Ishikawa (cell line): ENCODE measurements at regions not wholly inside any gene's neighbourhood (a gene's known extent, or its start where the extent isn't known, plus 50 kb on each side); places are given as distances from the start of the nearest gene placed in this dataset.

Experiments used
- CEBPB ChIP-seq: IDR thresholded peaks from 2 replicates; pipeline ENCODE4 v1.6.1; 2012
- CREB1 ChIP-seq: IDR thresholded peaks from 2 replicates; pipeline ENCODE4 v1.6.1; 2012; ENCODE audit warnings: low read depth
- EGR1 ChIP-seq: IDR thresholded peaks from 2 replicates; pipeline ENCODE4 v1.6.1; 2012
- EP300 ChIP-seq: IDR thresholded peaks from 2 replicates; pipeline ENCODE4 v1.6.1; 2012; ENCODE audit warnings: borderline replicate concordance
- FOXM1 ChIP-seq: IDR thresholded peaks from 2 replicates; pipeline ENCODE4 v1.6.1; 2012; ENCODE audit warnings: low read depth, borderline replicate concordance
- MAX ChIP-seq: IDR thresholded peaks from 2 replicates; pipeline ENCODE4 v1.6.1; 2012
- NFIC ChIP-seq: IDR thresholded peaks from 2 replicates; pipeline ENCODE4 v1.6.1; 2012
- RAD21 ChIP-seq: IDR thresholded peaks from 2 replicates; pipeline ENCODE4 v1.6.1; 2012; ENCODE audit warnings: low read depth
- REST ChIP-seq: IDR thresholded peaks from 2 replicates; pipeline ENCODE4 v1.6.1; 2012; ENCODE audit warnings: low read depth, mild to moderate bottlenecking
- TCF12 ChIP-seq: IDR thresholded peaks from 2 replicates; pipeline ENCODE4 v1.6.1; 2012; ENCODE audit warnings: low read depth
- TEAD4 ChIP-seq: IDR thresholded peaks from 2 replicates; pipeline ENCODE4 v1.6.1; 2012
- USF1 ChIP-seq: IDR thresholded peaks from 2 replicates; pipeline ENCODE4 v1.6.1; 2012
- YY1 ChIP-seq: IDR thresholded peaks from 2 replicates; pipeline ENCODE4 v1.6.1; 2012; ENCODE audit warnings: low read depth
- ZBTB7A ChIP-seq: IDR thresholded peaks from 2 replicates; pipeline ENCODE4 v1.6.1; 2012; ENCODE audit warnings: low read depth

GRCh38 chr3:31176045-31176444, 281.6 kb upstream of the GADL1 start:
- TF ChIP-seq EGR1 (no peak), YY1 (no peak), REST (no peak), TEAD4 (no peak), CREB1 (no peak), NFIC (no peak), MAX (no peak), RAD21 (no peak), ZBTB7A (no peak), CEBPB (no peak), EP300 (no peak), FOXM1 (no peak)

GRCh38 chr3:31178467-31178866, 284.0 kb upstream of the GADL1 start:
- TF ChIP-seq TCF12: no peak
- TF ChIP-seq USF1: no peak
- no peak for TF ChIP-seq MAX
- no peak for TF ChIP-seq EGR1
- TF ChIP-seq ZBTB7A: no peak
- TF ChIP-seq EP300: no peak
- no peak for TF ChIP-seq RAD21
- no peak for TF ChIP-seq NFIC

DNA sequence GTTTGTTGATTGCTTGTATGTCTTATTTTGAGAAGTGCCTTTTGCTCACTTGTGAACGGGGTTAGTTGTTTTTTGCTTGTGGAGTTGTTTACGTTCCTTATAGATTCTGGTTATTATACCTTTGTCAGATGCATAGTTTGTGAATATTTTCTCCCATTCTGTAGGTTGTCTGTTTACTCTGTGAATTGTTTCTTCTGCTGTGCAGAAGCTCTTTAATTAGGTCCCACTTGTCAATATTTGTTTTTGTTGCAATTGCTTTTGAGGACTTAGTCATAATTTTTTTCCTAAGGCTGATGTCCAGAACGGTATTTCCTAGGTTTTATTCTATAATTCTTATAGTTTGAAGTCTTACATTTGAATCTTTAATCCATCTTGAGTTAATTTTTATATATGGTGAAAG, 285.3 kb upstream of the GADL1 start:
- no peak for TF ChIP-seq EP300

DNA sequence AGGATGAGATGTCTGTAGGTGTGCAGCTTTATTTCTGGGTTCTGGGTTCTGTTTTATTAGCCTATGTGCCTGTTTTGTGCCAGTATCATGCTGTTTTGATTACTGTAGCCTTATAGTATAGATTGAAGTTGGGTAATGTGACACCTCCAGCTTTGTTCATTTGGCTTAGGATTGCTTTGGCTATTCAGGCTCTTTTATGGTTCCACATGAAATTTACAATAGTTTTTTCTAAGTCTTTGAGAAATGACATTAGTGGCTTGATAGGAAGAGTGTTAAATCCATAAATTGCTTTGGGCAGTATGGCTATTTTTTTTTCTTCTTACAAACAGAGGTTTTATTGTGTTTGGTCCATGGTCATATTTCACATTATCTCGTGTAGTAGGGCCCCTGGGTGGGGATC, 285.8 kb upstream of the GADL1 start:
- no peak for TF ChIP-seq YY1
- TF ChIP-seq USF1: no peak
- no peak for TF ChIP-seq TCF12
- TF ChIP-seq EGR1: no peak
- TF ChIP-seq TEAD4: no peak
- TF ChIP-seq ZBTB7A: no peak
- no peak for TF ChIP-seq CREB1
- no peak for TF ChIP-seq EP300
- no peak for TF ChIP-seq NFIC
- no peak for TF ChIP-seq FOXM1
- no peak for TF ChIP-seq MAX
- TF ChIP-seq CEBPB: no peak
- no peak for TF ChIP-seq RAD21

- TF ChIP-seq FOXM1: no peak
- no peak for TF ChIP-seq USF1
- TF ChIP-seq RAD21: no peak
Observed at GRCh38 chr3:31181661-31182060, 287.2 kb upstream of the GADL1 start.

DNA sequence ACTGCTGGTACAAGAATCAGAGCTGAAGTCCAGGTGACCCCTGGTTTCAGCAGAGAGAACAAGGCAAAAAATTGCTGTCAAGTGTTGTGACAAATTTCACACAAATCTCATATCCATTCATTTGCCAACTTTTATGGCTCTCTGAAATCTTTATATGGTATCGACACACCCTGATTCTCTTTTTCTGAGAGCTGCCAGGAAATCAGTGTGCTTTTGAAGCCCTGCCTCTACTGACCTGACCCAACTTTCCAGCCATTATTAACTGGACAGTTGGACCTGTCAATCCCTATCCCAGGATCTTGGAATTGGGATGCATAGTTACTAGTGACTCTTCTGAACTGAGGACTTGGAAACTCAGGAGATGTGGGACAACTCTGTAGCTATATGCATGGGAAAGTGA, 288.2 kb upstream of the GADL1 start:
- TF ChIP-seq REST: no peak
- TF ChIP-seq EGR1: no peak
